ENCODE measurements at regions not wholly inside any gene's neighbourhood (a gene's known extent, or its start where the extent isn't known, plus 50 kb on each side); places are given as distances from the start of the nearest gene placed in this dataset.

DNA sequence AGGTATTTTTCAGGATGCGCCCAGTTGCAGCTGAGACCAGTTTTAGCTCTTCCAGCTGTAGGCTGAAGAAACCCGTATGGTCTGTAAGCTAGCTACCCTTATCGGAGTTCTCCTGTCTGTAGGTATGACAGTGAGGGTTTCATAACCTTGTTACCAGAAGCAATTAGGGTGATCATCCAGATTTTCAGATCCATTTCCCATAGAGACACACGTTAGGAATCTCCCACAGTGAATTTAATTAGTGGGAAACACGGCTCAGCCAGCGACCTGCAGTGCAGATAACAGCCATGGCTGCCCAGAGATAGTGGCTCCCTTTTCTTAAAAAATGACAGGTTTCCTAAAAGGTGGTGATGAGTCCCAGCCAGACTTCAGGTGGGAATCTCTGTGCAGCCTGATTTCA is 111.1 kb downstream of the BTBD3 start:
- Histone ChIP-seq H3K9ac (ENCODE audit: low read length) (no peak overlapping the region), H3K36me3 (ENCODE audit: low read length) (no peaks in the 10 kb centered on the region), H4K20me1 (ENCODE audit: low read depth, low read length) (no peaks in the 10 kb centered on the region), H3K27me3 (ENCODE audit: low read length) (no peaks in the 10 kb centered on the region), H3F3A (ENCODE audit: insufficient read depth) (no peaks in the 10 kb centered on the region), H3K4me3 (ENCODE audit: insufficient read depth, low read length, poor library complexity, severe bottlenecking) (no peak overlapping the region), H2AFZ (ENCODE audit: low read depth, low read length, severe bottlenecking) (no peak overlapping the region), H3K9me3 (ENCODE audit: insufficient read depth, low read length) (no peaks in the 10 kb centered on the region), H3K27ac (ENCODE audit: low read depth, low read length) (no peak overlapping the region), H3K4me2 (ENCODE audit: low read depth, low read length, poor library complexity, severe bottlenecking) (no peak overlapping the region), H3K79me2 (ENCODE audit: insufficient read depth, low read length) (no peaks in the 10 kb centered on the region), H3K9me2 (replicated peaks; ENCODE audit: insufficient read depth, low read length) (no peaks in the 10 kb centered on the region)
- no peak for TF ChIP-seq CTCF (IDR thresholded peaks at IDR 0.05; ENCODE audit: insufficient read depth, low read length, poor library complexity, severe bottlenecking)

DNA sequence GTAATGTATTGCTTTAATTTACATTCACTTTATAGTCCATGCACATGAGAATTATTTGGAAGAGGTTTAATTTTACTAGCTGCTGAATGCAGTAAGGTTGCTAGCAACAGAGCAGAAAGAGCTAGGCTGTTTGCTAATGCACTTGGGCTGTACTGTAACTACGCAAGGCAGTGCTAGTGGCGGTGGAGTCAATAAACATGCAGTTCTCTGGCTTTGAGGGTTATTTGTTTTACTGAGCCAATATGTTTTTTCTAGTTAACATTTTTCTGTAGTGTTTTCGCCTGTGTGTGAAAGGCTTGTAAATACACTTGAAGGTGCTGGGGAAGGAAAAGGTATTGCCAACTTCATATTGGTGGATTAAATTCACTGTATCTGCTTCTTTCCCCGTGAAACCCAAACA is 112.8 kb downstream of the BTBD3 start:
- Histone ChIP-seq H3K9me3 (ENCODE audit: insufficient read depth, low read length) (no peaks in the 10 kb centered on the region), H3K9ac (ENCODE audit: low read length) (no peak overlapping the region), H3K4me3 (ENCODE audit: insufficient read depth, low read length, poor library complexity, severe bottlenecking) (no peak overlapping the region), H2AFZ (ENCODE audit: low read depth, low read length, severe bottlenecking) (no peak overlapping the region), H3K79me2 (ENCODE audit: insufficient read depth, low read length) (no peaks in the 10 kb centered on the region), H3K27me3 (ENCODE audit: low read length) (no peaks in the 10 kb centered on the region), H3K9me2 (replicated peaks; ENCODE audit: insufficient read depth, low read length) (no peaks in the 10 kb centered on the region), H4K20me1 (ENCODE audit: low read depth, low read length) (no peaks in the 10 kb centered on the region), H3K4me2 (ENCODE audit: low read depth, low read length, poor library complexity, severe bottlenecking) (no peak overlapping the region), H3F3A (ENCODE audit: insufficient read depth) (no peaks in the 10 kb centered on the region), H3K36me3 (ENCODE audit: low read length) (no peaks in the 10 kb centered on the region), H3K27ac (ENCODE audit: low read depth, low read length) (no peak overlapping the region)
- TF ChIP-seq CTCF (IDR thresholded peaks at IDR 0.05; ENCODE audit: insufficient read depth, low read length, poor library complexity, severe bottlenecking) (no peak), EZH2phosphoT487 (conservative IDR thresholded peaks at IDR 0.05; ENCODE audit: low read length) (no peak)

GRCh38 chr20:12036142-12036541 is 118.4 kb downstream of the BTBD3 start:
- Histone ChIP-seq H3K27me3 (ENCODE audit: low read length) (no peaks in the 10 kb centered on the region), H3K4me2 (ENCODE audit: low read depth, low read length, poor library complexity, severe bottlenecking) (no peak overlapping the region), H3K27ac (ENCODE audit: low read depth, low read length) (no peak overlapping the region), H3K9me2 (replicated peaks; ENCODE audit: insufficient read depth, low read length) (no peaks in the 10 kb centered on the region), H3K36me3 (ENCODE audit: low read length) (no peaks in the 10 kb centered on the region), H3K9ac (ENCODE audit: low read length) (no peak overlapping the region), H3K9me3 (ENCODE audit: insufficient read depth, low read length) (no peaks in the 10 kb centered on the region; the same call in 1 of the 2 replicates), H3K4me3 (ENCODE audit: insufficient read depth, low read length, poor library complexity, severe bottlenecking) (no peak overlapping the region), H2AFZ (ENCODE audit: low read depth, low read length, severe bottlenecking) (no peak overlapping the region), H4K20me1 (ENCODE audit: low read depth, low read length) (no peaks in the 10 kb centered on the region), H3F3A (ENCODE audit: insufficient read depth) (no peaks in the 10 kb centered on the region), H3K79me2 (ENCODE audit: insufficient read depth, low read length) (no peaks in the 10 kb centered on the region)
- TF ChIP-seq CTCF (IDR thresholded peaks at IDR 0.05; ENCODE audit: insufficient read depth, low read length, poor library complexity, severe bottlenecking): no peak
- TF ChIP-seq EZH2phosphoT487 (conservative IDR thresholded peaks at IDR 0.05; ENCODE audit: low read length): no peak

- H3K27me3 ChIP-seq (ENCODE audit: low read length): no peaks in the 10 kb centered on the region
- H3K9ac ChIP-seq (ENCODE audit: low read length): no peak overlapping the region
- no peak overlapping the region for H2AFZ ChIP-seq (ENCODE audit: low read depth, low read length, severe bottlenecking)
- H4K20me1 ChIP-seq (ENCODE audit: low read depth, low read length): no peaks in the 10 kb centered on the region
- H3K36me3 ChIP-seq (ENCODE audit: low read length): no peaks in the 10 kb centered on the region
- H3K9me3 ChIP-seq (ENCODE audit: insufficient read depth, low read length): no peaks in the 10 kb centered on the region; the same call in 1 of the 2 replicates
- no peaks in the 10 kb centered on the region for H3F3A ChIP-seq (ENCODE audit: insufficient read depth)
- H3K4me2 ChIP-seq (ENCODE audit: low read depth, low read length, poor library complexity, severe bottlenecking): no peak overlapping the region
- no peaks in the 10 kb centered on the region for H3K79me2 ChIP-seq (ENCODE audit: insufficient read depth, low read length)
- H3K27ac ChIP-seq (ENCODE audit: low read depth, low read length): no peak overlapping the region
- no peak overlapping the region for H3K4me3 ChIP-seq (ENCODE audit: insufficient read depth, low read length, poor library complexity, severe bottlenecking)
- no peak for TF ChIP-seq CTCF (IDR thresholded peaks at IDR 0.05; ENCODE audit: insufficient read depth, low read length, poor library complexity, severe bottlenecking)
- no peak for TF ChIP-seq EZH2phosphoT487 (conservative IDR thresholded peaks at IDR 0.05; ENCODE audit: low read length)
- no peaks in the 10 kb centered on the region for H3K9me2 ChIP-seq (replicated peaks; ENCODE audit: insufficient read depth, low read length)
Observed at GRCh38 chr20:12037521-12037920, 119.8 kb downstream of the BTBD3 start.
